AG09319 (cell line): ENCODE measurements at regions not wholly inside any gene's neighbourhood (a gene's known extent, or its start where the extent isn't known, plus 50 kb on each side); places are given as distances from the start of the nearest gene placed in this dataset.

Experiments
- DNase-seq: peaks from one replicate; pipeline ENCODE4 v3.0.0-alpha.2; 2010; ENCODE audit warnings: low read depth; ENCODE audit errors: extremely low read depth
- TF ChIP-seq, protein P1 (sequence below): IDR thresholded peaks from 2 replicates; pipeline ENCODE4 v1.5.1; 2011; ENCODE audit warnings: low read depth, mild to moderate bottlenecking, inconsistent platforms, low read length, moderate library complexity

DNA sequence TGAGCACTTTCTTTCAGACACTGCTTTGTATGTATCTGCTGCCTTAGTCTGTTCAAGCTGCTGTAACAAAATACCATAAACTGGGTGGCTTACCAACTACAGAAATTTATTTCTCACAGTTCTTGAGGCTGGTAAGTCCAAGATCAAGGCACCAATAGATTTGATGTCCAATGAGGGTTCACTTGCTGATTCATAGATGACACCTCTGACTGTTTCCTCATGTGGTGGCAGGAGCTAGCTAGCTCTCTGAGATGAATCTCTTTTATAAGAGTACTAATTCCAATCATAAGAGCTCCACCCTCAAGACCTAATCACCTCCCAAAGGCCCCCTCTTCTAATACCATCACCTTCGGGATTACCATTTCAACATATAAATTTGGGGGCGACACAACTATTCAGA lies 76.6 kb upstream of the ADO start:
- TF ChIP-seq, protein P1, sequence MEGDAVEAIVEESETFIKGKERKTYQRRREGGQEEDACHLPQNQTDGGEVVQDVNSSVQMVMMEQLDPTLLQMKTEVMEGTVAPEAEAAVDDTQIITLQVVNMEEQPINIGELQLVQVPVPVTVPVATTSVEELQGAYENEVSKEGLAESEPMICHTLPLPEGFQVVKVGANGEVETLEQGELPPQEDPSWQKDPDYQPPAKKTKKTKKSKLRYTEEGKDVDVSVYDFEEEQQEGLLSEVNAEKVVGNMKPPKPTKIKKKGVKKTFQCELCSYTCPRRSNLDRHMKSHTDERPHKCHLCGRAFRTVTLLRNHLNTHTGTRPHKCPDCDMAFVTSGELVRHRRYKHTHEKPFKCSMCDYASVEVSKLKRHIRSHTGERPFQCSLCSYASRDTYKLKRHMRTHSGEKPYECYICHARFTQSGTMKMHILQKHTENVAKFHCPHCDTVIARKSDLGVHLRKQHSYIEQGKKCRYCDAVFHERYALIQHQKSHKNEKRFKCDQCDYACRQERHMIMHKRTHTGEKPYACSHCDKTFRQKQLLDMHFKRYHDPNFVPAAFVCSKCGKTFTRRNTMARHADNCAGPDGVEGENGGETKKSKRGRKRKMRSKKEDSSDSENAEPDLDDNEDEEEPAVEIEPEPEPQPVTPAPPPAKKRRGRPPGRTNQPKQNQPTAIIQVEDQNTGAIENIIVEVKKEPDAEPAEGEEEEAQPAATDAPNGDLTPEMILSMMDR, result no peak
- no peak for DNase-seq

DNA sequence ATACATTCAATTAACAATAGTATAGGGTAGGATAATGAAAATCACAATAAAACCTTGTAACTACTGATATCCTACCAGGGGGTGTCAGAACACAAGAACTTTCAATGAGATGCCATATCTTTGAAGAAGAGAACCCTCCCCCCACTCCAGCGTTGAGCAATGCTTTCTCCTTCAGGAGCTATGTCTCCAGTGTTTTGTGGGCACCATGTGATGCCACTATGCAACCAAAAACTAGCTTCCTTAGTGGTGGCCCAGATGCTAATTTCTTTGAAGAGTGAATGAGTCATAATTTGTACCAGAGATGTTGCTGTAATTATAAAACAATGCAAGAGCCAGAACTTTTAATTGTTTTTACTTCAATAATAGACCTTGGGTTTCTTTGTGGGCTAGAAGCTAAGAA lies 76.0 kb upstream of the ADO start:
- no peak for DNase-seq
- TF ChIP-seq, protein P1, result no peak

DNA sequence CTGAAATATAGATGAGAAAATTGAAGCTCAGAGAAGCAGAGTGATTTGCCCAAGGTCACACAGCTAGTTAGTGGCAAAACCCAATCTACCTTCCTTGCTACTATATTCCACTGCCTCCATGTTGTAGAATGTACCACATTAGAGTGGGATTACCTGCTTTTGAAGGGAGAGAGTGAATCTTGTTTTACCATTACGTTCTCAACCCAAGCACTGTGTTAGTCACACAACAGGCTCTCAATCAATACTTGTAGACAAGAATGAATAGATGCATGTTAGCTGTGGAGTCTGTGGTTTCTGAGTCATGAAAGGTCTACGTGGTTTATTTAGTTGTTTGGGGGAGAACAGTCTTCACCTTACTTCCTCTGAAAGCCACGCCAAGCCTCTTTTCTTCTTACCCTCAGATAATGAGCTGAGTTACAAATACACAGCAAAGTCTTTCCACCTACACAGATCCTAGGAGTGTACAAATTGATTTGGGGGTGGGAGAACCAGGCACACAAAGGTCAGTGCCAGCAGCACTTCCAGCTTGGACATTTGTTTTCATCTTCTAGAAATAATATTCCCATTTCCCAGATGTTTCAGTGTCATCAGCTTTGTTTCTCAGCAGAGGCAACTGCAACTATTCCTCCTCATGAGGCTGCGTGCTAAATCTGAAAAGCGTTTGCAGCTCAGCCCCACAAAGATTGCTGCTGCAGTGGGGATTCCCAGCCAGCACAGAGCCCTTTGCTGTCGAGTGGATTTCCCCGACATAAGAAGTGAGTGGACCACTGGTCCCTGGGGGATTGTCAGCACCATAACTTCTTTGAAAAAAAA lies 71.5 kb upstream of the ADO start:
- no peak for DNase-seq
- TF ChIP-seq, protein P1, result no peak

DNA sequence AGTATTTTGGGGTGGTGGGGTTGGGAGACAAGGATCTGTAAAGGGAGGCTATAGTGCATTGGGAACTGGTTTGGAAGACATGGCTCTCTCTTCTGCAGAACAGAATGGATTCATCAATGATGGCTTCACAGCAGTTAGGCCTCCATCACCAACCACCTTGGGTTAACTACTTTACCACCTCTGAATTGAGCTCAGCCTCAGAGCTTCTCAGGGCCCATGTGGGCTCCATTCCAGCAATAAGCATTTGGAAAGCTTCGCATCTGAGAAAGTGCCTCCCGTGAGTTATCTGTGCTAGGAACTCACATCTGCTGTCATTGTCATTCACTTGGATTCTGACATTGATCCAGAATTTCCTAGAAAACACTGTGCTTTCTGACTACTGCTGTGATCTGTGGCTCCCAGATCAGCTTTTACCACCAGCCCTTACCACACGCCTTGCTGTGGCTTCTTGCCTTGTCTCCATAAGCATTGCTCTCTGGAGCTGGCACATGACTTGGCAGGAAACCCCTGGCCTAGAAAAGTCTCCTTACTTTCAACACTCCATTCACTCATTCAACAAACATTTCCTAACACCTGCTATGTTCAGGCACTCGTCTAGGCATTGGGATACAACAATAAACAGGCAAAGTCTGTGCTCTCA lies 70.7 kb upstream of the ADO start:
- no peak for DNase-seq

DNA sequence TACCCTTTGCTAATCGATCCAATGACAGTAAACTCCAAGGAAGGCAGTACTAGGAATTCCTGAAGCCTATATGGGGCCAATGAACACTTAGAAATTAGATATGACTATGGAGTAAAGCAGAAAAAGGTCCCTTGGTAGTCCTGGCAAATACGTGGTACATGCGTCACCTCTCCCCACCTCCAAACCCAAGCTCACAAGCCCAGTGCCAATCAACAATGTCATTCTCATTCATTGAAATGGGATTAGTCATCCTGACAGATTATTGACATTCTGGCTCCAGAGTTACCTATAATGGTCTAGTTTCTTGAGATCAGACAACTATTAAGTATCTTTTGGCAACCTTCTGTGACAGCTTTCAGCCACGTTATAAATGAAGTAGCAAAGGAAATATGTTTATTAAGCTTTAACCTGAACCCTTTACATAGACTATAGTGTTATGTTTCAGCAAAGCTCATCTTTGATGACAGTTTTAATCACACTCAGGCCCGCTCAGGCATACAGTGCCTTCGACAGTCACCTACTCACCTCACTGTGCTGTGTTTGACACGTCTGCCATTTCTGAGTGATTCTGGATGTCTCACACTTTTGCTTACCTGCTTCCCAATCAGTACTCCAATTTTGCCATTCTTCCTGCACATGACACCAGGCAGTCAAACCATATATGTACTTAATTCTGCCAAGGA lies 69.6 kb upstream of the ADO start:
- TF ChIP-seq, protein P1, result no peak
- no peak for DNase-seq

More for the DNA sequence above, 70.7 kb upstream of the ADO start:
- TF ChIP-seq, protein P1, result no peak

DNA sequence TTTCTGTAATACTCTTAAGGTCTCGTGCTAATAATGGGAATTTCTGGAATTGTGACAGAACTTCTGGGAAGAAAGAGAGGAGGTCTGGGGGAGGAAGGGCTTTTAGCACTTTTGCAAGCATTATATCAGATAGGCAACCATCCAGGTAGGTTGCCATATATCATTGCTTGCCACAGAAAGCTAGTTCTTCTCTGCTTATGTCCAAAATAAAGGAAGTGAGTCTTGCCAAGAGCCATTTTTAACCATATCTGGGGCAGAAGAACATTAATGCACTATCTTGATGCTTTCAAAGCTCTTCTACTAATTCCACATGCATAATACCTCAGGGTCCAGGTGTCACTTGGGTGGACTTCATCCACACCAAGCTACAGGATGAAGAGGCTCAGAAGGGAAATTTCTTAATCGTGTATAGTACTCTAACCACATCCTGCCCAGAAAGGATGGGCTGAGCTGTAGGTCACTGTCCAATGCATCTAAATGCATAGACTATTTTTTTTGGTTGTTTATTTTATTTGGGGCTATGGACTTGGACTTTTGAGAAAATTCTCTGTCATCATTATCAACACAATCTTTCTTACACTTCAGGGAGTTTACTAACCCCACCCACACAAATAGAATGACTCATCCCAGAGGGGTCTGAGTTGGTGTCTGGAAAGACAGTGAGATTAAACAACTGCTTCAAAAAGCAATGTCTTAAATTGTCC lies 68.9 kb upstream of the ADO start:
- TF ChIP-seq, protein P1, result no peak
- DNase-seq, result no peak

DNA sequence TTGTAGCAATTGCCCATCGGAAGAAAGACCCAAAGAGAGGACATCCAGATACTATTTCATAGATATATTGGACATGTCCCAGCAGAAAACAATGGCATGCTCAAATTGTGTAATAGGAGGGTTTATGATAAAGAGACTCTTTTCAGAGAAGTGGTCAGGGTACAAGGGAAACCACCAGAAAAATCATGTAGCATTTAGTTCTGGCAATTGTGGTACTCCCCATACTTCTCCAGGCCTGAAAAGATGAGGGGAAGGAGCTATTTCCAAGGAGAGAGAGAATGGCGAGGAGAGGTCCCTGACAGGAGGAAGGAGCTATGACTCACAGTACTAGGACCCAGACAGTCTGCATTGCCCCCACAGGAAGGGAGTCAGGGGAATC lies 68.4 kb upstream of the ADO start:
- TF ChIP-seq, protein P1, result no peak
- no peak for DNase-seq
